Activated effector memory CD4-positive, alpha-beta T cell treated with anti-CD3 and anti-CD28 coated beads, Interleukin-2, amount 50 U/mL, for 16 hours (primary cell): ENCODE measurements at regions not wholly inside any gene's neighbourhood (a gene's known extent, or its start where the extent isn't known, plus 50 kb on each side); places are given as distances from the start of the nearest gene placed in this dataset.
"Not testable (repeated sequence)": the region's sequence is repeated elsewhere in the genome, so short reads cannot be mapped to it uniquely, and the experiment has no call there.

Experiments used
- DNase-seq: peaks from one replicate; pipeline ENCODE4 v3.0.0-alpha.2; 2020

GRCh38 chr4:14399848-14400247, 602.4 kb upstream of the CPEB2 start:
- no peak for DNase-seq

- DNase-seq = no peak
Observed at GRCh38 chr4:14400307-14400706, 602.0 kb upstream of the CPEB2 start.

- no peak for DNase-seq
Observed at GRCh38 chr4:14403132-14403531, 599.1 kb upstream of the CPEB2 start.

- DNase-seq = no peak
Observed at GRCh38 chr4:14404730-14405129, 597.6 kb upstream of the CPEB2 start.

GRCh38 chr4:14410516-14410915, 591.8 kb upstream of the CPEB2 start:
- DNase-seq = no peak

- DNase-seq = no peak
Observed at GRCh38 chr4:14415146-14415545, 587.1 kb upstream of the CPEB2 start.

- DNase-seq = no peak
Observed at GRCh38 chr4:14419516-14419915, 582.8 kb upstream of the CPEB2 start.

GRCh38 chr4:14426297-14426696, 576.0 kb upstream of the CPEB2 start:
- DNase-seq = not testable (repeated sequence)

- no peak for DNase-seq
Observed at GRCh38 chr4:14428125-14428524, 574.2 kb upstream of the CPEB2 start.

GRCh38 chr4:14431155-14432134, 570.8 kb upstream of the CPEB2 start:
- no peak for DNase-seq

- DNase-seq = no peak
Observed at GRCh38 chr4:14434483-14434882, 567.8 kb upstream of the CPEB2 start.

- no peak for DNase-seq
Observed at GRCh38 chr4:14434916-14435315, 567.4 kb upstream of the CPEB2 start.

GRCh38 chr4:14441561-14441960, 560.7 kb upstream of the CPEB2 start:
- DNase-seq = no peak

- DNase-seq = no peak
Observed at GRCh38 chr4:14445882-14446281, 556.4 kb upstream of the CPEB2 start.

- no peak for DNase-seq
Observed at GRCh38 chr4:14446311-14446710, 556.0 kb upstream of the CPEB2 start.

GRCh38 chr4:14446904-14447303, 555.4 kb upstream of the CPEB2 start:
- no peak for DNase-seq

GRCh38 chr4:14449308-14449707, 553.0 kb upstream of the CPEB2 start:
- no peak for DNase-seq

GRCh38 chr4:14452001-14452400, 550.3 kb upstream of the CPEB2 start:
- DNase-seq = no peak

GRCh38 chr4:14452764-14453163, 549.5 kb upstream of the CPEB2 start:
- no peak for DNase-seq

- DNase-seq = no peak
Observed at GRCh38 chr4:14458463-14458862, 543.8 kb upstream of the CPEB2 start.

- no peak for DNase-seq
Observed at GRCh38 chr4:14465057-14465456, 537.2 kb upstream of the CPEB2 start.

GRCh38 chr4:14465507-14465906, 536.8 kb upstream of the CPEB2 start:
- no peak for DNase-seq

- no peak for DNase-seq
Observed at GRCh38 chr4:14478504-14478903, 523.8 kb upstream of the CPEB2 start.

- no peak for DNase-seq
Observed at GRCh38 chr4:14496408-14496807, 505.9 kb upstream of the CPEB2 start.

GRCh38 chr4:14496969-14497368, 505.3 kb upstream of the CPEB2 start:
- no peak for DNase-seq
